Smooth muscle cell (in vitro differentiated cells): ENCODE measurements at regions not wholly inside any gene's neighbourhood (a gene's known extent, or its start where the extent isn't known, plus 50 kb on each side); places are given as distances from the start of the nearest gene placed in this dataset.

Experiments
- DNase-seq: peaks from one replicate; lab custom pipeline; 2025; ENCODE audit not compliant: unreplicated experiment; lab: John Stamatoyannopoulos, UW
- H2AFZ ChIP-seq: fragments of 200-600 bp; sonication (generic); 2 replicates; pipeline ENCODE4 v1.6.0; 2016; ENCODE audit warnings: antibody characterized with exemption, low read depth, mild to moderate bottlenecking
- H3F3A ChIP-seq: fragments of 200-600 bp; sonication (generic); 2 replicates; pipeline ENCODE4 v1.6.0; 2017; ENCODE audit warnings: antibody characterized with exemption, low read depth
- H3K27ac ChIP-seq: fragments of 200-600 bp; sonication (generic); 2 replicates; pipeline ENCODE4 v1.5.1; 2016; ENCODE audit warnings: low read depth, mild to moderate bottlenecking
- H3K27me3 ChIP-seq: fragments of 200-600 bp; sonication (generic); 2 replicates; pipeline ENCODE4 v1.6.1; 2016; ENCODE audit warnings: low read depth, mild to moderate bottlenecking
- H3K36me3 ChIP-seq: fragments of 200-600 bp; sonication (generic); 2 replicates; pipeline ENCODE4 v1.5.1; 2016; ENCODE audit warnings: low read depth
- H3K4me1 ChIP-seq: fragments of 200-600 bp; sonication (generic); 2 replicates; pipeline ENCODE4 v1.5.1; 2016; ENCODE audit warnings: low read depth
- H3K4me2 ChIP-seq: fragments of 200-600 bp; sonication (generic); 2 replicates; pipeline ENCODE4 v1.6.0; 2016; ENCODE audit warnings: mild to moderate bottlenecking
- H3K4me3 ChIP-seq: fragments of 200-600 bp; sonication (generic); 2 replicates; pipeline ENCODE4 v1.5.1; 2016; ENCODE audit warnings: mild to moderate bottlenecking
- H3K79me2 ChIP-seq: fragments of 200-600 bp; sonication (generic); 2 replicates; pipeline ENCODE4 v1.6.0; 2016; ENCODE audit warnings: low read depth, mild to moderate bottlenecking
- H3K9ac ChIP-seq: fragments of 200-600 bp; sonication (generic); 2 replicates; pipeline ENCODE4 v1.6.0; 2016; ENCODE audit warnings: low read depth
- H3K9me3 ChIP-seq: fragments of 200-600 bp; sonication (generic); replicated peaks from 2 replicates; pipeline ENCODE4 v1.5.1; 2016; ENCODE audit warnings: low read depth
- H4K20me1 ChIP-seq: fragments of 200-600 bp; sonication (generic); 2 replicates; pipeline ENCODE4 v1.6.0; 2016; ENCODE audit warnings: low read depth
- CTCF ChIP-seq: fragments of 200-600 bp; sonication (generic); IDR thresholded peaks from 2 replicates; pipeline ENCODE4 v1.5.1; 2017; ENCODE audit warnings: borderline replicate concordance, mild to moderate bottlenecking, antibody characterized with exemption; ENCODE audit not compliant: insufficient read depth, poor library complexity, severe bottlenecking
- WGBS: methylation state at CpG from one replicate; pipeline ENCODE4 v1.1.7; 2016; ENCODE audit warnings: low lambda C conversion rate; 5-methylcytosine and 5-hydroxymethylcytosine counted together

GRCh38 chr11:120034881-120035630, 102.9 kb downstream of the TRIM29 start:
- H3K4me2 ChIP-seq, result no peak overlapping the region
- H3K27ac ChIP-seq, result no peak overlapping the region
- H4K20me1 ChIP-seq, result no peaks in the 10 kb centered on the region
- H3K27me3 ChIP-seq, result no peaks in the 10 kb centered on the region
- no peaks in the 10 kb centered on the region for H3K9me3 ChIP-seq
- H2AFZ ChIP-seq, result no peak overlapping the region
- no peak for TF ChIP-seq CTCF
- H3F3A ChIP-seq, result no peaks in the 10 kb centered on the region
- no peak overlapping the region for H3K4me3 ChIP-seq
- no peaks in the 10 kb centered on the region for H3K79me2 ChIP-seq
- peaks cover 4% of the 10 kb centered on the region for H3K4me1 ChIP-seq
- 90% methylated on average over 9 of the region's 9 CpGs for WGBS
- no peak for DNase-seq
- H3K36me3 ChIP-seq, result no peaks in the 10 kb centered on the region
- H3K9ac ChIP-seq, result no peak overlapping the region

- 95% methylated on average over 9 of the region's 9 CpGs for WGBS
- no peak for DNase-seq
Measured at GRCh38 chr11:120034176-120034875, 103.6 kb downstream of the TRIM29 start.

DNA sequence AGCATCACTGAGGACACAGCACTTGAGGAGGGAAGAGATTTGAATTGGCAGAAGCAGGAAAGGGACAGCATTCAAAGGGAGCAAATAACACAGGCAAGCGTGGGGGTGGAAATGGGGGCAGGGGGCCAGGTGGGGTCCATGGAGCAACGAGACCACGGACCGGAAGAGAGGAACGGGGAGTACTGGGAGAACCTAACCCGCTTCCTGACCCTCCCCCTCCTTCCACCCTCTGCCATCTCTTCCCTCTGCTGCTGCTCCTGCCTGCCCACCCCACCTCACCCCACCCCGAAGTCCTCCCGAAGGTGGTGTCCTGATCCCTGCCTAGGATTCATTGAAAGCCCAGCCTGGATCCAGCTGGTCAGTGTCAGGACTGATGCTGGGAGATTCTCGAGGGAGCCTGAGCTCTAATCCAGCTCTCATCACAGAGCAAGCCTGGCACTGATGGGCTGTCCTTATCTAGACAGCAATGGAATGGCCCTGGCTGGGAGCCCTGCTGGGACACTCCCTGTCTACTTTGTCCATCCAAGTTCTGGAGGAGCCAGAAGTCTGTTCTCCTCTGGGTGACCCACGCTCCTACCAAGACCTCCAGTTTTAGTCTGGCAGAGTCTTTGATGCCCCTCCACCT, 105.0 kb downstream of the TRIM29 start:
- H3K27me3 ChIP-seq, result no peaks in the 10 kb centered on the region
- H3K9ac ChIP-seq, result no peak overlapping the region
- no peak overlapping the region for H3K27ac ChIP-seq
- peaks cover 4% of the 10 kb centered on the region for H3K4me1 ChIP-seq
- H4K20me1 ChIP-seq, result no peaks in the 10 kb centered on the region
- H3K79me2 ChIP-seq, result no peaks in the 10 kb centered on the region
- WGBS, result 68% methylated on average over 4 of the region's 10 CpGs
- H3K9me3 ChIP-seq, result no peaks in the 10 kb centered on the region
- no peaks in the 10 kb centered on the region for H3K36me3 ChIP-seq
- H3F3A ChIP-seq, result no peaks in the 10 kb centered on the region
- TF ChIP-seq CTCF, result no peak
- H3K4me2 ChIP-seq, result no peak overlapping the region
- DNase-seq, result no peak
- H2AFZ ChIP-seq, result no peak overlapping the region
- no peak overlapping the region for H3K4me3 ChIP-seq

More at GRCh38 chr11:120034176-120034875, 103.6 kb downstream of the TRIM29 start:
- Histone ChIP-seq H3K4me2 (no peak overlapping the region), H3K36me3 (no peaks in the 10 kb centered on the region), H3K9ac (no peak overlapping the region), H2AFZ (no peak overlapping the region), H3K27ac (no peak overlapping the region), H3K9me3 (no peaks in the 10 kb centered on the region), H3K27me3 (no peaks in the 10 kb centered on the region), H3K4me1 (peaks cover 4% of the 10 kb centered on the region), H3K4me3 (no peak overlapping the region), H3K79me2 (no peaks in the 10 kb centered on the region), H3F3A (no peaks in the 10 kb centered on the region), H4K20me1 (no peaks in the 10 kb centered on the region)
- TF ChIP-seq CTCF, result no peak
